ENCODE measurements at regions not wholly inside any gene's neighbourhood (a gene's known extent, or its start where the extent isn't known, plus 50 kb on each side); places are given as distances from the start of the nearest gene placed in this dataset.

DNA sequence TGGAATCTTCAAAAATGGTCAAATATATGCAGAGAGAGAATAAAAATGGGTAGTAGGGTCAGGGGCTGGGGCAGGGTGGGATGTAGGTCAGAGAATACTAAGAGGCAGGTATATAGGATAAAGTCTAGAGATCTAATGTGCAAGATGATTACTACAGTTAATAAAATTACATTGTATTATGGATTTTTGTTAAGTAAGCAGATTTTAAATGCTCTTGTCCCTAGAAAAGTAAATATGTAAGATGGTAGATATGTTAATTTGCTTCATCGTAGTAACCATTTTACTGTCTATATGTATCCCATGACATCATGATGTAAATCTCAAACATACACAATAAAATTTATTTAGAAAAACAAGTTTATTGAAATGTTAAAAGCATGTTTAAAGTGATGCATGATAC, 1051.4 kb downstream of the AGBL1 start:
- no peak for DNase-seq

GRCh38 chr15:87129916-87130315, 1050.2 kb downstream of the AGBL1 start:
- DNase-seq, result no peak

DNA sequence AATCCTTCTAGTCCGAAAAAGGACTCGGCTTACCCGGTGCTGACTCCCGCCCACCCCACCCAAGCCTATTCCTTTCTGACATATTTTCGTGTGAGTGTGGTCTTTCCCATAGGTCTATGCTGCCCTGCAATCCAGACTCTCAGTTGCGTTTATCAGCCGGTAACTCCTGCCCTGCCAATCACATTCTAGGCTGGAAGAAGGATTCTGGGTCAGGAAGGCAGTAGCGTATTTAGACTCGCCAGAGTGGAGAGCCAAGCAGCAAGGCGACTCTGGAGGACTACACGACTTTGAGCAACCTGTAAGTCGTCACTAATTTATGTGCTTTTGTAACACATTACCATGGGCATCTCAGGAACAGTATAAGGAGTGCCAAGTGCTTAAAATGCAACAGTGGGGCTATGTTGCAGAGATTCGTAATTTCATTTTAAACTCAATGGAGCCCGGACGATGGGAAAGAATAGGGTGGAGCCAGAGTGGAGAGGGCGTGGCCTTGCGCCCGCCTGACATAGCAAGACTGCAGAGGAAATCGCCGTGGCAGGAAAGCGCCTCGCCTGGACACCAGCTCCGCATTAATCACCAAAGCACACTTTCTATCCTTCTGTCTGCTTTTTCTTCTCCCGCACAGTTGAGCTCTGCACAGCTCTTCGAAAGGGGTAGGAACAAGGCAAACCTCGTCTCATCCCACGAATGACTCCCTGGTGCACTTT, 1044.2 kb downstream of the AGBL1 start:
- DNase-seq, result no peak

DNA sequence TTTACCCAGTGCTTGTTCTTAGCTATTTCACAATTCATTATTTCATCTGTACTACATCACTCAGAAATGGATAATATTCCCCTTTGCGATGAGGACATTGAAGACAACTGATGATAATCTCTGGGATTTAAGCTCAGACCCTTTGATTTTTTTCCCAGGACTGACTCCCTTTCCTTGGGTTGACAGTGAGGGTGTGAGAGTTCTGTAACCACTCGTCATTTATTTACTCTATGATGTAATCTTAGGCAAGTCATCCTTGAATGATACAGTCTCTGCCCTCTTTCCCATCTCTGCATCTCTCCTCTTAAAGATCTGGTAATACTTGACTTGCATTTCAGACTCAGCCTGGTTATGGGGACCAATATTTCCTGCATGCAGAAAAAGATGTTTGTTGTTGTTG, 1041.7 kb downstream of the AGBL1 start:
- DNase-seq, result no peak

DNA sequence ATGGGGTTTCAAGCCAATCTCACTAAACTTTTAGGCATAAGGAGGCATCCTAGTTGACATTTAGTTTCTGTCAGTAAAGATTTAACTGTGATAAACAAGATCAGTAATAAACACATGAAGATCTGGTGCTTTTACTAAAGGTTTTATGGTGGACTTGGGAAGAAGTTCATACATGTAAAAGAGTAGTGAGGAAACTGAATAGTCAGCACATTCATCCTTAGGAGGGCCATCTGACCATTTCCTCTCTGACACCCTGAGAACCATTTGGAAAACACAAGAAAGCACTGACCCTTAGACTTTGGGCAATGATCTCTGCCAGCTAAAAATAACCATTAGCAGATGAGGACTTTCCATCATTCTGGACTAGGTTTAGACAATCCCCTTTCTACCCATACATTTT, 1040.9 kb downstream of the AGBL1 start:
- DNase-seq, result no peak

DNA sequence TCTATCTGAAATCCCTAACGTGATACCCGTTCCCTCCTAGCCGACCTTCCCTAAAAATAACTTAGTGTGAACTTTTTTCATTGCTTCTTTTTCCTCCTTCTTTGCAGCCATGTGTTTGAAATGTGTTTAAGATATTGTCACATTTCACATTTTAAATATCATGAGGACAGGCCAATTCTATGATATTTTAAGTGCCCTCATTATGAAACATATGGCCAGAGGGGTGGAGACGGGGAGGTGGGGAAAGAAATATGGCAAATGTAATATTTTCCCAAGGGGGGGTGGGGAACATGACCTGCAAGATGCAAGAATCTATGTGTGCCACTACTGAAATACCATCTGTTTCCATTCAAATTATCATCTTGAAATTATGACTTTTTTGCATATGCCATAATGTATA, 1039.2 kb downstream of the AGBL1 start:
- DNase-seq, result no peak

DNA sequence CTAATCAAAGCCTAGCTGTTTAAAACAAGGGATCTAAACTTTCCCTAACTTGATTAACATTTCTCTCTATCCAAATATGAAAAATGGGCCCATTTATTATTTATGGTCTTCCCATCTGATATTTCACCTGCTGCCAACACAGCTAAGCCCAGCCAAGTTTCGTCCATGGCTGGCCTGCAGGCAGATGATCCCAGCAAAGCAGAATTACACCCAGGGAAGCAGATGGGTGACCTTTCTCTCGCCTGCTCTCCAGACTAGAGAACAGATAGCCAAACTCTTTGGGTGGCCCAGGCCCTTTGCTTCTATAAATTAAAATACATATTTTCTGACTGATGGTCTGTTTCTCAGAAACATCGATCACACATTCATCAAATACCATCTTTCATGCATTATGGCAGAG, 1038.8 kb downstream of the AGBL1 start:
- DNase-seq, result no peak

DNA sequence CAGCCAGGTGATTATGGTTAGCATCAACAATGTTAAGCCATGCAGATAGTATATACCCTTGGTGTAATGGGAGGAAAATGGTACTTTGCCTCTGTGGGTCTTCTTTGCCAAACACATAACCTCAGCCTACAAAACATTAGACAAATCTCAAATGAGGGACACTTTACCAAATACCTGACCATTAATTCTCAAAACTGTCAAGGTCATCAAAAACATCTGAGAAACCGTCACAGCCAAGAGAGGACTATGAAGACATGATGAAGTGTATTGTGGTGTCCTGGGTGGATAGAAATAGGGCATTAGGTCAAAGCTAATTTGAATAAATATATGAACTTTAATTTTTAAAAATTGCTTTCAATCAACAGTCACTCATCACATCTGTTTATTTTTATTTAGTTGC, 1036.1 kb downstream of the AGBL1 start:
- DNase-seq, result no peak

- no peak for DNase-seq
Observed at GRCh38 chr15:87099916-87100315, 1020.2 kb downstream of the AGBL1 start.

DNA sequence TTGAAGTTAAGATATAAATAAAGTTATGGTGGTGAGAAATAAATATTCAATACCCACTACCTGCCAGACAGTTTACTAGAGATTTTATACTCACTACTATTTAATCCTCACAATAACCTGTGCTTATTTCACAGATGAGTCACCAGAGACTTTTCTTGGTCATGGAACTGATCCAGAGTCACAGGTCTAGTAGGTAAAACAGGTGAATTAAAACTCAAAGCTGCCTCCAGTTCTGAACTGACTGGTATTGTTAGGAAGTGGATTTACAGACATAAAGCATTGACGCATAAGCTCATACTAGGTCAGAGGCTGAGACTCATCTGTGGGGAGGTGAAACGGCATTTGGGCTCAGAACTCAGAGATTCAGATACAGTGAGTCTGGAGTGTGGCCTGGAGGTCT, 1009.9 kb downstream of the AGBL1 start:
- DNase-seq, result no peak

GRCh38 chr15:87083201-87083600, 1003.5 kb downstream of the AGBL1 start:
- DNase-seq, result no peak

DNA sequence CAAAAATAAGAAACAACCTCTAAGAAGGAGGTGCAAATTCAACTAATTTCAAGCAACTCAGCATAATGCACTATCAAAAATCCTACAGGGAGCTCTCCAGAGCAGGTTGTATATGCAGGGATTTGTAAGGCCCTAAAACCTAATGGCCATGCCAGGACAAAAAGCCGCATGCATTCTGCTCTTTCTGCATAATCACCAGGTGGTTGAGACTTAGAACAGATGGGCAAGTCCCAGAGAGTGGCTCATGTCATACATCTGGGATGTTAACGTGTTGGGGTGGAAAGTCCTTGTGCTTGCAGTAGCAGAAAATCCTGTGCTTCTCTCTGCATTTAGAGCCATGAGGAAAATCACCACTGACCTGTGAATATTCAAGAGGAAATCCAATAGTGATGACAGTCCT, 1002.9 kb downstream of the AGBL1 start:
- no peak for DNase-seq

DNA sequence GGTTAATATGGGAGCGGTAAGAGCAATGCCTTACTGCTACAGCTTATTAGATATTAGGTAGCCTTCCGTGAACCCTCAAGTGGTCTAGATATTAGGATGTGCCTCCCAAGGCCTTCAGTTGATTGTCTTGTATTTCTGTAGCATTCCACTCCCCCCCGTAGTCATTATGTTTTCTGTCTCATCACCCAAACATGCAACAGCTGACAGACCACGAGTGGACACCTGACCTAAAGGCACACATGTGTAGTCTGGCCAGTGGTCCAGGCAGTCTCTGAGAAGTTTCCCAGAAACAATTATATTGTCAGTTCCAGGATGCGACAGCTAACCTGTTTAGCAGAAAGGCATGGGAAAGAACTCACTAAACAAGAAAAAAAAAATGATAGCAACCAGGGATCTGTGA, 1000.9 kb downstream of the AGBL1 start:
- DNase-seq, result no peak

Data from T1000 (cell line).